22Rv1 (cell line): ENCODE measurements at regions not wholly inside any gene's neighbourhood (a gene's known extent, or its start where the extent isn't known, plus 50 kb on each side); places are given as distances from the start of the nearest gene placed in this dataset.

Source experiments
- CTCF ChIP-seq: fragments of 450-650 bp; IDR thresholded peaks from 2 replicates; pipeline ENCODE4 v1.5.1; 2017; ENCODE audit warnings: mild to moderate bottlenecking
- ZFX ChIP-seq: fragments of 450-650 bp; IDR thresholded peaks from 2 replicates; pipeline ENCODE4 v1.6.1; 2017; ENCODE audit warnings: antibody characterized with exemption, borderline replicate concordance

GRCh38 chr1:29658688-29659087 lies 422.4 kb downstream of the PTPRU start:
- TF ChIP-seq CTCF (no peak), ZFX (no peak)
